ENCODE measurements at regions not wholly inside any gene's neighbourhood (a gene's known extent, or its start where the extent isn't known, plus 50 kb on each side); places are given as distances from the start of the nearest gene placed in this dataset.

DNA sequence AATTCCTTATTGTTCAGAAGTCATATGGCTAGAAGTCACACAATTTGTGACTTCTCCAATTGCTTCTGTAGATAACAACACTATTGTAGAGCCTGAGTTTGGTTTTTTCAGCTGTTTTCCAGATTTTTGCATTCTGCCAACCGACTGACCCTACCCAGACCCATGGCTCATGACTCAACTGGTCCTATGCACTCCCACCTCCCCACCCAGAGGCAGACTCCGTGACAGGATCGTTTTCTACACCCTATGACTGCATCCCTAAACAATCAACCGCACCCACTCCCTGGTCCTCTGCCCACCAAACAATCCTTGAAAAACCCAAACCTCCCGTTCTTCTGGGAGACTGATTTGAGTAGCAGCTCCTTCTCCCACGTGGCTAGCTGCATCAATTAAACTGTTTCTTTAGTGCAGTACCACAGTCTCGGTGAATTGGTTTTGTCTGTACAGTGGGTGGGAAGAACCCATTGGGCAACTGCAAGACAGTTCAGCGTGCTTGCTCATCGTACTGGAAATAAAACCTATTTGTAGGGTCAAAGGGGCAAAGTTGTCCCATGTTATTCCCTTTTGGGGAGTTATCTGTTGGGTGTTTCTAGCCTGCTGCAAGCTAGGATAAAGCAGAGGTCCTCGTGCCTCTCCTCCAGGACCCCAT, 150.3 kb upstream of the FAM20C start:
- H3K27ac ChIP-seq: no peak overlapping the region
- H3K4me1 ChIP-seq: no peaks in the 10 kb centered on the region
- H3K9me3 ChIP-seq: no peaks in the 10 kb centered on the region
- intact Hi-C loops (cut with DNase I): no loop called here
- ATAC-seq: no peak
- peak; percentile 23 for DNase-seq
- no peak overlapping the region for H3K4me3 ChIP-seq
- no peaks in the 10 kb centered on the region for H3K36me3 ChIP-seq
- TF ChIP-seq, protein P1, sequence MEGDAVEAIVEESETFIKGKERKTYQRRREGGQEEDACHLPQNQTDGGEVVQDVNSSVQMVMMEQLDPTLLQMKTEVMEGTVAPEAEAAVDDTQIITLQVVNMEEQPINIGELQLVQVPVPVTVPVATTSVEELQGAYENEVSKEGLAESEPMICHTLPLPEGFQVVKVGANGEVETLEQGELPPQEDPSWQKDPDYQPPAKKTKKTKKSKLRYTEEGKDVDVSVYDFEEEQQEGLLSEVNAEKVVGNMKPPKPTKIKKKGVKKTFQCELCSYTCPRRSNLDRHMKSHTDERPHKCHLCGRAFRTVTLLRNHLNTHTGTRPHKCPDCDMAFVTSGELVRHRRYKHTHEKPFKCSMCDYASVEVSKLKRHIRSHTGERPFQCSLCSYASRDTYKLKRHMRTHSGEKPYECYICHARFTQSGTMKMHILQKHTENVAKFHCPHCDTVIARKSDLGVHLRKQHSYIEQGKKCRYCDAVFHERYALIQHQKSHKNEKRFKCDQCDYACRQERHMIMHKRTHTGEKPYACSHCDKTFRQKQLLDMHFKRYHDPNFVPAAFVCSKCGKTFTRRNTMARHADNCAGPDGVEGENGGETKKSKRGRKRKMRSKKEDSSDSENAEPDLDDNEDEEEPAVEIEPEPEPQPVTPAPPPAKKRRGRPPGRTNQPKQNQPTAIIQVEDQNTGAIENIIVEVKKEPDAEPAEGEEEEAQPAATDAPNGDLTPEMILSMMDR (IDR thresholded peaks at IDR 0.05): no peak
- H3K27me3 ChIP-seq: no peaks in the 10 kb centered on the region

DNA sequence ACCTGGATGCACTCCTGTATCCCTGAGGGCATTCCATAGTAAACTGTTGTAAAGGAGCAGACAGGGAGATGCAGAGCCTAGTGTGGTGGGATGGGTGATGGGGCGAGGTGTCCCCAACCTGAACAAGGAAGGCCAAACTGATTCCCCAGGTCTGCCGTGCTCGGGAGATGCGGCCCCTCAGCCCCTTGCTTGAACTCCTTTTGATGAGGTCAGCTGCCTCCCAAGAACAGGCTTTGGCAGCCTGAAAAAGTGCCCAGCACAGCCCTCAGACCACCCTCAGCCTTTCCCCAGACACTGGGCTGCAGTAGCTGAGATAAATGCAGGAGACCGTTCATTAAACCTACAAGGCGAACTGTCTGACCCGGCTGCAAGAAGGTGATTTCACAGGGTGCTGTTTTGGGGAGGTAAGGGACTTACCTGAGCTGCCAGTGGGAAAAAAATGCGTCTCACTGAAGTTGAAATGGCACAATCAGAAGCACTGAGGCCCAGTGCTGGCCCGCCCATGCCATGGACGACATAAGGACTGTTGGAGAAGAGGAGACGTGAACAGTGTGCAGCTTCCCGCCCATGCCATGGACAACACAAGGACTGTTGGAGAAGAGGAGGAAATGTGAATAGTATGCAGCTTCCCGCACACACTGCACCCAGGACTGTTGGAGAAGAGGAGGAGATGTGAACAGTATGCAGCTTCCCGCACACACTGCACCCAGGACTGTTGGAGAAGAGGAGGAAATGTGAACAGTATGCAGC, 148.4 kb upstream of the FAM20C start:
- intact Hi-C loops (cut with DNase I): no loop called here
- DNase-seq (peak; percentile 30), ATAC-seq (no peak)
- TF ChIP-seq, protein P1 (IDR thresholded peaks at IDR 0.05): no peak
- Histone ChIP-seq H3K9me3 (no peaks in the 10 kb centered on the region), H3K27me3 (no peaks in the 10 kb centered on the region), H3K4me3 (no peak overlapping the region), H3K36me3 (no peaks in the 10 kb centered on the region), H3K27ac (no peak overlapping the region), H3K4me1 (no peaks in the 10 kb centered on the region)

DNA sequence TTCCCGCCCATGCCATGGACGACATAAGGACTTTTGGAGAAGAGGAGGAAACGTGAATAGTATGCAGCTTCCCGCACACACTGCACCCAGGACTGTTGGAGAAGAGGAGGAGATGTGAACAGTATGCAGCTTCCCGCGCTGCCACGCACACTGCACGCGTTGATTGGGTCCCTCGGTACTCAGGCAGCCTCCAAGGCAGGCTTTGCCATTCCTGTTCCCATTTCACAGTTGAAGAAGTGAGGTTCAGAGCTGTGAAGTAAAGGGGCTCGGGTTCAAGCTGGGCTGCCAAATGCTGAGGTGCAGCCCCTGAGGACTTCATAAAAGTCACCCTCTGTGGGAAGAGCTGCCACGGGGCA, 147.9 kb upstream of the FAM20C start:
- TF ChIP-seq, protein P1 (IDR thresholded peaks at IDR 0.05): no peak
- ATAC-seq (no peak), DNase-seq (no peak)
- intact Hi-C loops (cut with DNase I): no loop called here
- H3K9me3 ChIP-seq: no peaks in the 10 kb centered on the region
- no peaks in the 10 kb centered on the region for H3K27me3 ChIP-seq
- H3K36me3 ChIP-seq: no peaks in the 10 kb centered on the region
- H3K4me3 ChIP-seq: no peak overlapping the region
- H3K4me1 ChIP-seq: no peaks in the 10 kb centered on the region
- no peak overlapping the region for H3K27ac ChIP-seq

DNA sequence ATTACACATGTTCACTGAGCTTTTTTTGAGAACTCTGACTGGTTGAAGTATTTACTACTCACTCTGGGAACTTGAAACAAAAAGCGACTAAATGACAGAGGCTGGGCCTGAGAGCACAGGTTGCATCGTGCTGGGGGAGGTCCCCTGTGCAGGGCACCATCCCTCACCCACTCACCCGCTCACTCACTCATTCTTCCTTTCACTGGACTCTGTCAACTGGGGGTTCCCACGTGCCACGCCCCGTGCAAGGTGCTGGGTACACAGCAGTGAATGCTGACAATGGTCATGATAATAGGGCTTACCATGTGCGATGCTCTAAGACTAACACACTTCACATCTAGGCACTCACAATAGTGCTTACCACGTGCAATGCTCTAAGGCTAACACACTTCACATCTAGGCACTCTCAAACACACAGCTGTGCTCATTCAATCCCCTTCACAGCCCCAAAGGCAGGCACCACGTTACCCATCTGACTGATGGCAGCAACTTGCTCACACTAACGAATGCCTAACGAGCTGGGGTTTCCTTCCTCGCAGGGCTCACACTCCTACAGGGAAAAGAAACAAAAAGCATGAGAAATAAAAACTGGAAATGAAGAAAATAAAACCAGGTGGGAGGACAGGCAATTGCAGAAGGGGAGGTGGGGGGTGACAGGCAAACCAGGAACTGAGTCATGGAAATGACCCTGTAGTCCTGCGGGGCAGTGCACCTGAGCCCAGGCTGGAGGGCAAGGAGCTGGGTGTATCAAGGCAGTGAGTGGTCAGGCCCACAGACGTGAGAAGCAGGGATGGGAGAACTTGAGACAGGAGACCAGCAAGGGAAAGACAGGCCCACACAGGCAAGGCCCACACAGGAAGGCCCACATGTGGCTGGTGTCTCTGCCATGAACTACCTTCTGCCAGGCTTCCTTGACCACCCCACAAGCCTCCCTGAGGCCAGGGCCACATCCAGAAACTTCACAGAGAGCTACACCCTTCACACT, 147.0 kb upstream of the FAM20C start:
- ATAC-seq: no peak
- Histone ChIP-seq H3K27ac (no peak overlapping the region), H3K4me1 (no peaks in the 10 kb centered on the region), H3K36me3 (no peaks in the 10 kb centered on the region), H3K9me3 (no peaks in the 10 kb centered on the region), H3K4me3 (no peak overlapping the region), H3K27me3 (no peaks in the 10 kb centered on the region)
- TF ChIP-seq, protein P1 (IDR thresholded peaks at IDR 0.05): no peak
- intact Hi-C loops (cut with DNase I): no loop called here
- peak; percentile 30 for DNase-seq

DNA sequence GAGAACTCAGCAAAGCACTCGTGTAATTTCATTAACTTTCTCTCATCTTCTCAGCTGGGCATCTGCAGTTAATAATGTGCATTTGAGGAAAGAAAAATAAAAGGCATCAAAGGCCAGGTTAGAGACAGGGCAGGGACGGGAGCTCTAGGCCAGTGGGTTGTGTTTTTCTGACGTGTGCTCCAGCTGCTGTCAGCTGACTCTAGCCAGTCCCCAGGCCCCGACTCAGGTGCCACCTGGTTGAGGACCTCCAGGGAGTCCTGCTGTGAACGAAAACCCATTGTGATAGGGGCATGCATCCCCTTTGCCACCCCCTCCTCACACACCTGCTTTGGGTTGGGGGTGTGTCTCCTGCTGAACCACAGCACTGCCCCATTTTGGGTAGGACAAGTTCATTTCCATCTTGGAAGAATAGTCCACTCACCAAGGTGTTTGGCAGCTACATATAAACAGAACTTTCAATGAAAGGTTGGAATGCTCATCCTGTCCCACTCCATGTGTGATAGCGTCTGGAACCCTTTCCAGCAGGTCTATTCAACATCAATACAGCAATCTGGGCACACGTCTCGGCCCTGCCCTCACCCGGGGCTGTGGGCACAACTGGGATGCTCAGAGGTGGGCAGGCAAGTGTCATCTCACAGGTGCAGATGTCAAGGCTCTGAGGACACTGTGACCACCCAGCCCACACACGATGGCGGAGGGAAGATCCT, 146.1 kb upstream of the FAM20C start:
- intact Hi-C loops (cut with DNase I): no loop called here
- DNase-seq: peak; percentile 55
- no peak overlapping the region for H3K27ac ChIP-seq
- ATAC-seq: no peak
- TF ChIP-seq, protein P1 (IDR thresholded peaks at IDR 0.05): no peak
- H3K9me3 ChIP-seq: no peaks in the 10 kb centered on the region
- H3K4me3 ChIP-seq: no peak overlapping the region
- no peaks in the 10 kb centered on the region for H3K4me1 ChIP-seq
- H3K27me3 ChIP-seq: no peaks in the 10 kb centered on the region
- H3K36me3 ChIP-seq: no peaks in the 10 kb centered on the region
